ENCODE measurements at regions not wholly inside any gene's neighbourhood (a gene's known extent, or its start where the extent isn't known, plus 50 kb on each side); places are given as distances from the start of the nearest gene placed in this dataset.

GRCh38 chr19:13600802-13601201, 94.5 kb upstream of the CACNA1A start (continued):
- no peak for TF ChIP-seq HMGXB4 (CRISPR knock-in tag; IDR thresholded peaks at IDR 0.05; ENCODE audit: borderline replicate concordance in 1 of 2, low read depth in 1 of 2)

- no peak overlapping the region for H3K4me2 ChIP-seq (ENCODE audit: low read depth, low read length)
- in situ Hi-C loops (cut with HindIII; ENCODE audit: extremely low pct_ligation_motif_present, low pct_unique_long_range_greater_than_20kb) (no loop called here), intact Hi-C loops (cut with micrococcal nuclease; ENCODE audit: unreplicated experiment) (no loop called here)
- ChIA-PET CTCF (ENCODE audit: low intra/inter-chr PET ratio, low total read pairs) (no interaction called here), POLR2A (no interaction called here)
- H4K20me1 ChIP-seq (ENCODE audit: insufficient read depth, low read length) = no peaks in the 10 kb centered on the region
- no TSS peak for BruUV-seq (replicated peaks)
- no peak overlapping the region for H3K27ac ChIP-seq (ENCODE audit: extremely low read length, insufficient read depth, low read length)
- ATAC-seq (no peak), FAIRE-seq (no peak), DNase-seq (ENCODE audit: low spot score) (no peak)
- WGBS (ENCODE audit: low lambda C conversion rate) = 56% methylated on average over 3 of the region's 9 CpGs
- no peaks in the 10 kb centered on the region for H3K36me3 ChIP-seq (replicated peaks in 1 of 2; ENCODE audit: control insufficient read depth in 1 of 2, insufficient read depth in 2 of 2, low read length in 2 of 2)
- no peaks in the 10 kb centered on the region for H3K79me2 ChIP-seq (ENCODE audit: insufficient read depth, low read length)
- no peaks in the 10 kb centered on the region for H3K9me3 ChIP-seq (ENCODE audit: low read length)
- H3K27me3 ChIP-seq (ENCODE audit: control insufficient read depth in 1 of 2, insufficient read depth in 2 of 2, low read length in 2 of 2) = peaks cover 1 to 10% of the 10 kb centered on the region in 2 experiments; a peak in 2 of 5 replicates
- H3K4me3 ChIP-seq (replicated peaks in 1 of 3; ENCODE audit: insufficient read depth in 1 of 3, low read depth in 2 of 3, low read length in 3 of 3) = no peak overlapping the region
- no peak for TF ChIP-seq TEF (CRISPR knock-in tag; IDR thresholded peaks at IDR 0.05)
- no peak for TF ChIP-seq PHF20 (CRISPR knock-in tag; IDR thresholded peaks at IDR 0.05)
- TF ChIP-seq IRF1 (CRISPR knock-in tag; IDR thresholded peaks at IDR 0.05; ENCODE audit: low read depth) = no peak
- no peak for TF ChIP-seq MTF1 (CRISPR knock-in tag; IDR thresholded peaks at IDR 0.05)
- TF ChIP-seq ZBTB34 (CRISPR knock-in tag; IDR thresholded peaks at IDR 0.05) = no peak
- no peak for TF ChIP-seq ZNF460 (CRISPR knock-in tag; IDR thresholded peaks at IDR 0.05; ENCODE audit: borderline replicate concordance)
- no peak for TF ChIP-seq ZNF747 (CRISPR knock-in tag; IDR thresholded peaks at IDR 0.05; ENCODE audit: borderline replicate concordance)
- no peak for TF ChIP-seq ZBTB20 (CRISPR knock-in tag; IDR thresholded peaks at IDR 0.05; ENCODE audit: borderline replicate concordance, low read depth)
- no peak for TF ChIP-seq ZIK1 (CRISPR knock-in tag; IDR thresholded peaks at IDR 0.05; ENCODE audit: borderline replicate concordance, low read depth)
- no peak for TF ChIP-seq SRSF1 (optimal IDR thresholded peaks at IDR 0.05; ENCODE audit: low read depth, low read length)
- no peak for TF ChIP-seq ZNF703 (CRISPR knock-in tag; IDR thresholded peaks at IDR 0.05; ENCODE audit: borderline replicate concordance)
- no peak for TF ChIP-seq MXD4 (CRISPR knock-in tag; IDR thresholded peaks at IDR 0.05)
- no peak for TF ChIP-seq TBX2 (CRISPR knock-in tag; IDR thresholded peaks at IDR 0.05; ENCODE audit: borderline replicate concordance)
- no peak for TF ChIP-seq ZFP36L1 (CRISPR knock-in tag; IDR thresholded peaks at IDR 0.05)
- no peak for TF ChIP-seq ZNF800 (CRISPR knock-in tag; IDR thresholded peaks at IDR 0.05)
- TF ChIP-seq ZNF441 (CRISPR knock-in tag; IDR thresholded peaks at IDR 0.05; ENCODE audit: borderline replicate concordance) = no peak
- no peak overlapping the region for H2AFZ ChIP-seq (ENCODE audit: low read length)
- H3K9ac ChIP-seq (ENCODE audit: insufficient read depth, low read depth, low read length) = no peak overlapping the region
- no peaks in the 10 kb centered on the region for H3K4me1 ChIP-seq (ENCODE audit: insufficient read depth, low read length)
Measured at GRCh38 chr19:13600091-13600490, 93.8 kb upstream of the CACNA1A start.

Measured in HepG2 (cell line).